HG03442 (cell line): ENCODE measurements at regions not wholly inside any gene's neighbourhood (a gene's known extent, or its start where the extent isn't known, plus 50 kb on each side); places are given as distances from the start of the nearest gene placed in this dataset.

ENCODE experiments used
- ATAC-seq: cut with Tn5 transposase; IDR thresholded peaks from one replicate; pipeline ENCODE4 v1.9.1; 2021; ENCODE audit warnings: mild to moderate bottlenecking, moderate library complexity; ENCODE audit not compliant: unreplicated experiment

DNA sequence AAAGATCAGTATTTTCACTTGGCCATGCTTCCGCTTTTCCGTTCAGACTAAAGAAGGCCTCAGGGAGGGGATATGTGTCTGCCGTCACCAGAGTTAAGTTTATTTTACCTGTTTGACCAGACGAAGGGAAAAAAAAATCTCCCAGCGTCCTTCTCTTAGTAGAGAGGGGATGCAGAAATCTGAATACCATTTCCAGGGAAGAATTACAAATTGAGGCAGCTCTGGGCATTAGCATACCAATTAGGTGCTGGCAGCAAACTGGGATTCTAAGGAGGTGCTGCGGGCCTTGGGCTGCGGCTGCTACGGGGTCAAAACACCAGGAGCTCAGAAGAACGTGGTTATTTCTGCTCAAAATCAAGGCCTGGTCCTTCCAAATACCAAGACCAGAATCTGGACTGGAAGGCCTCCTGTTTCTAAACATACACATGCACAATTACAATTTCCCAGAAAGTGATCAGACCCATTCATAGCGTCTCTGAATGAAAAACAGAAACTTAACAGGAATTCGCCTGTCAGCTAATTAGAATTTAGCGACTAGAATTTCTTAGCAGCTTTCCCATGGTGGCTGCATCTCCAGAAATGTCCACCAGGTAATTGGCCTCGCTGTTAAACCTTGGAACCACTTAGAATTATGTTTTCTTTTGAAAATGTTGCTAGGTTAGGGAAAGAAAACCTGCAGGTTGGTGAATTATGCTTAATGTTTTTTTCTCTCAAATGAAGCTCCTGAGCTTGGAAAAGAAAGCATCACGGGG is 617.0 kb downstream of the VRK1 start:
- ATAC-seq: no peak

DNA sequence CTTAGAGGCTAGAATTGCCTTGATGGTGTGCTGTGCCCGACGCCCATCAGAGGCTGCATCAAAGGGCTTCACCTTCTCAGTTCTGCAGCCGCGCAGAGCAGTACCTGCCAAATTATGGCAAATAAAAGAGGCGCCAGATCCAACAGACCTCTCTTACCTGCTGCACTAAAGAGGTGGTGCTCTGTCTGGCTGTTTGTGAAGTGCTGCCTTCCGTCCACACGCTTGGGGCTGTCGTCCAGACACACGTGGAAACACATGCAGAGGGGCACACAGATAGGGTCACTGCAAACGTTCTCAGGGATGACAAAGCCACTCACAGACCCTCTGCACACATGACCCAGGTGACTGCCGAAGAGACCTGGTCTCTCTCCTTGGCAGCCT is 617.5 kb downstream of the VRK1 start:
- no peak for ATAC-seq

DNA sequence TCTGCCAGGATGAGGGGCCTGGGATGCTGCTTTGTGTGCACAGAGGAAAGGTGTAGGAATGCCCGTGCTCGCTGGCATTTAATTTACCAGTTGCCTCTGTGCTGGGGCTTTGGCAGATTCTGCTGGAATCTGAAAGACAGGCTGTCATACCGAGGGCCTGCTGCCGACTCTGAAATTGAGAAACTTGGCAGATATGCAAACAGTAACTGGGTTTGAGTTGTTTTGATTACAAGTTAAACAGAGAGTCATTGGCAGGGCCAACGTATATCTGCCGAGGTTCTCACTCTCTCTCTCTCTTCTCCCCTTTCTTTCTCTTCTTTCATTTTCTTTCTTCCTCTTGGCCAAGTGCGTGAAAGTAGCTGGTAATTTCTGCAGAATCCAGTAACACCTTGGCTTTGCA is 618.7 kb downstream of the VRK1 start:
- ATAC-seq: no peak

GRCh38 chr14:97416550-97416949 is 619.4 kb downstream of the VRK1 start:
- ATAC-seq: no peak

- ATAC-seq: no peak
Measured at GRCh38 chr14:97417331-97417730, 620.1 kb downstream of the VRK1 start.

DNA sequence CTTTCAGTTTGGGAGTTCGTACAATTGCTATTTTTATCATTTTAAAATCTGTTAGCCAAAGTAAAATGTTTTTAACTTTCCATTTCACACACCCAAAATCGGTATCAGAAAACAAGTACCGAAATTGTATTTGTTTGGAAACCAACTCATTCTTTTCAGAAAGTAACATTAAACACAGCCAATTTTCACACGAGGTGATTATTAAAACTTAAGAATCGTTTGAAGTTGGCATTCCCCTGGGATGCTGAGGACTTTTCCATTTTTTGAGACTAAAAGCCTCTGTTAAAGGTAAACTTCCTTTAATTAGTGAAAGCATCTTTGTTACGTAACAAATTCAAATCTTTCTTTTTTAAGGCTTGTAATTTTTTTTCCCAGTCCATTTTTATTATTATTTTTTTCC is 623.0 kb downstream of the VRK1 start:
- ATAC-seq: no peak

- ATAC-seq: no peak
Measured at GRCh38 chr14:97426776-97427175, 629.6 kb downstream of the VRK1 start.

GRCh38 chr14:97428808-97429440 is 631.7 kb downstream of the VRK1 start:
- no peak for ATAC-seq

GRCh38 chr14:97432586-97432985 is 635.4 kb downstream of the VRK1 start:
- no peak for ATAC-seq

- no peak for ATAC-seq
Measured at GRCh38 chr14:97441740-97442362, 644.7 kb downstream of the VRK1 start.

- no peak for ATAC-seq
Measured at GRCh38 chr14:97442363-97442762, 645.2 kb downstream of the VRK1 start.

DNA sequence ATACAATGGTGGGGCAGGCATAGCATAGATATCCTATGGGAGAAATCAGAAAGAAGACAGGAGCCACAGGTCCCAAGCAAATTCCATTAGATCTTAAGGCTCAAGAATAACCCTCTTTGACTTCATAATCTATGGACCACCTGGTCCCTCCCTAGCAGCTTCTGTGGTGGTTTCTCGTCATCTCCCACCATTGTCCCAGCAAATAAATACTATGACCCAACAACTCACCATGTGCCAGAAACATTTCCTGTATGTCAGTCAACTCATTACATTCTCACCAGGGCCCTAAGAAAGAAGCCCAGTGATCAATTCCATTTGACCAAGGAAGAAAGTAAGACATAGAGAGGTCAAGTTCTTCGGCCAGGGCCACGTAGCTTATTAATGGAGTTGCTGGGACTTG is 646.2 kb downstream of the VRK1 start:
- no peak for ATAC-seq

DNA sequence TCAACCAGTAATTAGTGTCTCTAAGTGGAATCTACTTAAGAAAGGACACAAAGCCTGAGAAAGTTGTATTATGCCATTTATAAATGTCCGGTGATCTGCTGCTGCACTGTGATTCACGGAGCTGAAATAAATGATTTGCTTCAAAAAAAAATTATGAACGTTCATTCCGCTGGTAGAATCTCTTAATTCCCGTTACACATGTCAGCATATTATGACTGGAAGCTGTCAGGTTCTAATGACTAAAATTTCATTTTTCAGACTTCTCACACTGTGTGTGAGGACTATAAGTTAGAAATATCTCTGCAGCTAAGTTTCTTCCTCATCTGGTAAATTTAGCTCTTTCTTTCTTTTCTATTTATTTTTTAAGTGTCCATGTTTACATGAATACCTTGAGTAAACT is 647.1 kb downstream of the VRK1 start:
- no peak for ATAC-seq

- no peak for ATAC-seq
Measured at GRCh38 chr14:97445367-97445766, 648.2 kb downstream of the VRK1 start.

- ATAC-seq: no peak
Measured at GRCh38 chr14:97446087-97446486, 648.9 kb downstream of the VRK1 start.

DNA sequence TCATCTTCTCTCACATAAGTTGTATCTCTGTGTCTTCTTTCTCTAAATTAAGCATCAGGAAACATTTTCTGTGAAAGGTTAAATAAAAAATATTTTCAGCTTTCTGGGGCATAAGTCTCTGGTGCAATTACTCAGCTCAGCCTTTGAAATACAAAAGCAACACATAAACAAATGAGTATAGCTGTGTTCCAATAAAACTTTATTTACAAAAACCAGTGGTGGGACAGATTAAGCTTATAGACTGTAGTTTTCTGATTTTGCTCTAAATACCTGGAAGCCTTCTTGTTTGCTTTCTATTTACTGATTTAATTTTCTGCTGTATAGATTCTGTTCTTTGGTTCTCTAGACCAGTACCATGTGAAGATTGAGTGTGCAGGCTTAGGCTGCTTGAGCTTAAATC is 655.1 kb downstream of the VRK1 start:
- no peak for ATAC-seq

GRCh38 chr14:97453991-97454390 is 656.8 kb downstream of the VRK1 start:
- ATAC-seq: no peak

DNA sequence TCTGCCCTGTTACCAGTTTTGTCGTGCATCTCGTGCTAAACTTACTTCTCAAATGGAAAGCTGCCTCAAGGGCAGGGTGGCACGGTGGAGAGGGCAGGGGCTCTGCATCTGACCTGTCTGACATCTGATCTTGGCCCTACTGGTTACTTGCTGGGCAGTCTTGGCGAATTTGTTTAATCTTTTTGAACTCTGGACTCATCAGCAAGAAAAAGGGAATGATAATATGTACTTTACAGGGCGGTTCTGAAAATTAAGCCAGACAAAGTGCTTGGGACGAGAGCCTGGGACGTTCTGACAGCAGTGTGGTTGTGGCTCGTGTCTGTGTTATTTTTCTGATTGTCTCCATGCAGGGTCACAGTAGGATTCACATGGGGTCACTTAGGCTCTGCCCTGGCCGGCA is 659.3 kb downstream of the VRK1 start:
- no peak for ATAC-seq

- ATAC-seq: no peak
Measured at GRCh38 chr14:97456958-97457357, 659.8 kb downstream of the VRK1 start.

DNA sequence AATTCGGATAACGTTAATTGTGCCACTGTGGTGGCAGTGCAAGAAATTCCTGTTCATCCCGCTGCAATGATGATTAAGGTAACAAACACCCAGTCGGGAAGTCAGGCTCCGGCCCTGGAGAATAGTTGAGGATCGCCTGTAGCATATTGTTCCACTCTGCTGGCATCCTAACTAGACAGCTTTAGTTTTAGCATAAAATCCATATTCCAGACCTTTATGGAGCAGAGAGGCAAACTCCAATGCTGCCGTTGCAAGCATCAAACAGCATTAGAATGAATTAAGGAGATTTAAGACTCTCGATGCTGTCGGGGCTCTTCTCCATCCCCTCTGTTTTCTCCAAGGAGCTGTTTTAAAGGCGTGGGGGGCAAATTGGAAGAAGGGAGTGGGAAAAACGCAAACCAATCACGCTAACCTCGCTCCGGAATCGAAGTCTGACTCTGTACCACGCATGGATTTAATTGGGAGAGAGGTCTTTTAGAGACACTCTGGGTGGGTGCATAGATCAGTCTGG is 660.4 kb downstream of the VRK1 start:
- ATAC-seq: no peak

DNA sequence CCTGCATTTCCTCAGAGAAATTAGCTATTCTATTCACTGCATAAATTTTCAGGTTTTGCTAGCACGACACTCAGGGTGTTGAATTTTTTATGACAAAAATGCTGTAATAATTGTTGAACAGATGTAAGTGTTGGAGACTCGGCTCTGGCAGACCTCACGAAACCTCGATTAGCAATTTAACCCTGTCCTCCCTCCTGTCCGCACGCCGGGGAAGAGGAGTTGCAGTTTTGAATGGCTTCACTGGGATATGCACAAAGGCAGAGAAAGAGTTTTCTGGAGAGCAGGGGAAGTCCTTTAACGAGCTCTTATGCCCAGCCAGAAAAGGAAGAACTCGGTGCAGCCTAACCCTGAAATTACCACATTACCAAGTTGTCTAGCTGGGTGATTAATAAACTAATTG is 661.1 kb downstream of the VRK1 start:
- no peak for ATAC-seq
